SIG-M5 (cell line): ENCODE measurements at regions not wholly inside any gene's neighbourhood (a gene's known extent, or its start where the extent isn't known, plus 50 kb on each side); places are given as distances from the start of the nearest gene placed in this dataset.

Experiments
- DNase-seq: peaks from one replicate; lab custom pipeline; 2025; lab: John Stamatoyannopoulos, UW

GRCh38 chr1:25080294-25081209 is 150.5 kb upstream of the RUNX3 start:
- DNase-seq: no peak

- no peak for DNase-seq
Observed at GRCh38 chr1:25079048-25079447, 149.0 kb upstream of the RUNX3 start.

DNA sequence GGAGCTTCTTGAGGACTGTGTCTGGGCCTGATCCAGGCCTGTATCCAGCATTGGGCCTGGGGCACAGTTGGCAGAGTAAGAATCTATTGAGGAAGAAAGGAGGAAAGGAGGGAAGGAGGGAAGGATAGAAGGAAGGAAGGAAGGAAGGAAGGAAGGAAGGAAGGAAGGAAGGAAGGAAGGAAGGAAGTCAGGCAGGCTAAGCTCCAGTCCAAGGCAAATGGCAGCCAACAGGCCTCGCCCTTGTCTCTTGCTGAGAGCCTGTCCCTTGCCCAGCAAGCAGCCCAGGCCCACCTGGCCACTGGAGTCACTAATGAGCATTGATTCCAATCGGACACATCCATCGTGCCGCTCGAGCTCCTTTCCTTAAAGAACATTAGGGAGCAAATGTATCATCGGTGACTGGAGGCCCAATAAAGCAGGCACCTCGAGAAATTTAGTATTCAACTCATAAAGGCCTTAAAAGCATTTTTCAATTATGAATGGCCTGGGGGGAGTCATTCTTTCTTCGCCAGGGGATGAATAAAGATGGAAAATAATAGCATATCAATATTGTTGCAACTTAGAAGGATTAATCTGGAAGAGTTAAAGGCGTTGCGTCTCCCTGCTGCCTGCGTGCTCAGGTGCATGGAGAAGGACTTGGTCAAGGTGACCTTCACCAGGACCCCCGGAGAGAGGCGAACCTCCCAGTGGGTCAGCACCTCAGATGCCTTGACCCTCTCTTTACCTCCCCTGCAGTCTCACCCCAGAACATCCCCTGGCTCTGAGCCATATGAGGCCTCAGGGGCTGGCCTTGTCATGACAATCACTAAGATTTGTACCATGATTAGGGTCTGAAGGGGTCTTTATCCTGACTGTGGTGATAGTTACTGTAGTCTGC is 144.5 kb upstream of the RUNX3 start:
- no peak for DNase-seq

DNA sequence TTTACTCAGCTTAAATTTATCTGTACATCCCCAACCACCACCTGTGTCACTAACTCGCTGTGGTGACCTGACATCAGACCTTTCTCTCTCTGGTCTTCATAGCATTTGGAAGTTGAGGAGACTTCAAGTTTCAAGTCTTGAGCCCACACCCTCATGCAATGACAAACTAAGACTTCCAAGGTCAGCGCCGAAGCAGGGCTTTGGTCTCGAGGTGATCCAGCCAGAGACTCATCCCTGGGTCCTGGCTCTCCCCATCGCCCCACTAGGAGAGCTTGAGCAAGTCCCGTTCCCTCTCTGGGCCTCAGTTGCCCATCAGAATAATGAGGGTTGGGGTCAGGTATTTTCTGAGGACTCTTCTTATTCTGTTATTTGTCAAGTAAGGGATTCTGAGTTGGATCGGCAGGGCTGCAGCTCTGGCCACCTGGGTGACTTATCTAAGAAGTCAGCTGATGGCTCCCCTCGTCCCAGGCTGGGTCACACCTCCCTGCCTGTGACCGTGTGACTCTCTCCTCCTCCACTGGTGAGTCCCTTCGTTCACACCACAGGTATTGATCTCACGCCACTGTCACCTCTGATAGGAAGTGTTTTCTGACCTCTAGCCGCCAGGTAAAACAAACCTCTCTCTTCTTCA is 143.7 kb upstream of the RUNX3 start:
- no peak for DNase-seq

GRCh38 chr1:25072461-25072860 is 142.4 kb upstream of the RUNX3 start:
- DNase-seq: no peak

- no peak for DNase-seq
Observed at GRCh38 chr1:25068829-25069228, 138.8 kb upstream of the RUNX3 start.

DNA sequence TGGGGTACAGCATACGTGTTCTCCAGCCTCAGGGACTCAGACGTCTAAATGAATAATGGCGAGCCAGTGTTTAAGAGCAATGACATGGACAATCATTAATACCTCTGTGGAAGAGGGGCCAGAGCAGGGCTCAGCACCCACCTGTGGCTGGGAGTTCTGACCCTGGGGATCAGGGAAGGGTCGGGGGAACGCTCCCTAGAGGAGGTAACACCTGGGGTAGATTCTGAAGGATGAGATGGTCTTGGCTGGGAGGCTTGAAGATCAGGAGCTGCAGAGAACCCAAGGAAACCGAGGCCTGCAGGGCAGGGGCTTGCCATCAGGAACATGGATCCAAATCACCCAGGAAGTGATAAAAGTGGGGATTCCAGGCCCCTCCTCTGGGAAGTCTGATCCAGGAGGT is 138.2 kb upstream of the RUNX3 start:
- no peak for DNase-seq

GRCh38 chr1:25067518-25068251 is 137.6 kb upstream of the RUNX3 start:
- DNase-seq: no peak

GRCh38 chr1:25066731-25067517 is 136.8 kb upstream of the RUNX3 start:
- DNase-seq: no peak

DNA sequence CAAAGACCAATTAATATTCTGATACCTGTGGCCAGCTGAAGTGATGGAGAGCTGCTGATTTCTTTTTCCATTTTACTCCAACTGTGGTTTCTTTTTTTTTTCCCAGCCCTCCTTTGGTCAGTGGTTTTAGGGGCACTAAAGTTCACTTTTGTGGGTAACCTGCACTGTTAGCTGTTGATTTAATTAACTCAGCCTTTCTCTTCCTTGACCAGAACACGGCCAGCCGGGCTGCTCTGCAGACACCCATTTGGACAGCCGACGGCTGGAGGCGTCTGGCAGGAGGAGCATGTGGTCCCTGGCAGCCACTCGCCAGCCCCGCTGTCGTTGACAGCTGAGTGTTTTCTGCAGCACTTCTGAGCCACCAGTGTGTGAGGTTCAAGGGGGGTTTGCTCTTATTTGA is 136.2 kb upstream of the RUNX3 start:
- no peak for DNase-seq

GRCh38 chr1:25065795-25066238 is 135.7 kb upstream of the RUNX3 start:
- no peak for DNase-seq

DNA sequence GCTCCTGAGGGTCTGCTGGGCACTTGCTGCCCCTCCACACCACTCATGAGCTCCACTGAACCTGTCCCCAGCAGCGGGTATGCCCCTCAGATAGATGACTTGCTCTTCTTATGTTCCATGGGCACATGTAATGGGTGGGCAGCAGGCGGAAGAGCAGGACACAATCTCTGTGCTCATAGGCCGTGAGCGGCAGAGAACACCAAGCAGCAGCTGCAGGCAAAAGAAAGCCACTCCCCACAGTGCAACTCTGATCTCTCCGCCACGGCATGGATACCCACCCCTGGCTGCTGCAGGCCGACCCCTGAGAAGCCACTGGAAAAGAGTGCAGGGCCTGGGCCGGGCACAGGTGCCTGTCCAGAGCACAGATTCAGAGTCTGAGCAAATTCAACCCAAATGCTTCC is 135.2 kb upstream of the RUNX3 start:
- no peak for DNase-seq

DNA sequence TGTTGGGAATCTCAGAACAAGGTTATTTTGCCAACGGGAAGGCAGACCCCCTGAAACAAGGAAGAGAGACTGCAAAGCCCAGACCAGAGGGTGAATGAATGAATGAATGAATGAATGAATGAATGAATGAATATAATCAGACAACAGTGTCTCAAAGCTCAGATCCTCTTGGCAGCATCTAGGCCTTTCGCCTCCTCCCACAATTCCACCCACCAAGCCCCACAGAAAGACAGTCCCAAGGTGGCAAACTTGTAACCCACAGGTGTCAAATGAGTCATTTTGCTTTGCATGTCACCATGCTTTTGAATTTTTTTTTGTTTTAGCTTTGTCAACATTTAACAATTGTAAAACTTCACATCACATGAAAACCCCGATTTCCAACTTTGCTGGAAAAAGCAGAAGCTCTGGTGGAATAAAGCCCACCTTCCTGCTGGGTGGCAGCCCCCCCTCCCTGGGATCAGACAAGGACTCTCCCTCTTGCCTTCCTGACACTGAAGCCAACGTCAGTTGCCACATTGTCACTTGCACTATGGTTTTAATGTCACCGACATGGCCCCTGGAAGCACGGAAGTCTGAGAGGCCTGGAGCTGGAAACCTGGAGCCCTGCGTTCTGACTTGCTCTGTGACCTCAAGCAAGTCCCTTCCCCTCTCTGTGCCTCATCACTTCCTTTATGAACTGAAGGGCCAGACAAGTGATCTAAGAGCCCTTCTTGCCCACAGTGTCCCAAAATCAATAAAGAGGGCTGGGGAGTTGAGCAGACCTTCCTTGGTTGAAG is 134.6 kb upstream of the RUNX3 start:
- no peak for DNase-seq

- DNase-seq: no peak
Observed at GRCh38 chr1:25063591-25064416, 133.7 kb upstream of the RUNX3 start.

- DNase-seq: no peak
Observed at GRCh38 chr1:25062621-25063255, 132.7 kb upstream of the RUNX3 start.

DNA sequence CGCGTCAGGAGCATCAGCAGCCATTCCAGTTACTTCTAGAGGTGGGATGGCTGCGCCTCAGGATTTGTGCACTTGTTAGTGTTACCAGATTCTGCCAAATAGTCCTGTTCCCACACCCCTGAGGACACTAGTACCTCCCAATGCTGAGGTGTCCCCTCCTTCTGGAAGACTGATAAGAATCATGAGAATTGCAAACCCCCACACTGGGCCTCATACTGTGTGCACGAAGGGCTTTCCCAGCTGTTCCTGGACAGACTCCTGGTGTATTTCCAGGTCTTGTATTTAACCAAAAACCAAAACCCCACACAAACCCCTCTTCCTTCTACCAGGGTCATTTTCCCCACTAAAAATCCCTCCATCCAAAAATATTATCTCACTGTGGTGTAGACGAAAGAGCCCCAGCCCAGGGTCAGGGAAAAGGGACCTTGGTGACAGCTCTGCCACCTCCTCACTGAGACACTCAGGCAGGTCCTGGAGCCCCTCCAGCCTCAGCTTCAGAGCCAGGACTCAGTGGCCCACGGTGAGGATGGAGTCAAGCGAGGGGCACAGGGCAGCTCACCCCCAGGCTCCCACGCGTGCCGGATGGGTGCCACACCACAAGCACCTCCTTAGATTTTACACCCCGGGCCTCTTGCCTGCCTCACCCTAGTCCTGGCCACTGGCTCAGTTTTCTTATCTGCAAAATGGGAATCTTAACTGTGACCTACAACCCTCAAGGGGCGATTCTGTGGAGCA is 131.4 kb upstream of the RUNX3 start:
- no peak for DNase-seq

DNA sequence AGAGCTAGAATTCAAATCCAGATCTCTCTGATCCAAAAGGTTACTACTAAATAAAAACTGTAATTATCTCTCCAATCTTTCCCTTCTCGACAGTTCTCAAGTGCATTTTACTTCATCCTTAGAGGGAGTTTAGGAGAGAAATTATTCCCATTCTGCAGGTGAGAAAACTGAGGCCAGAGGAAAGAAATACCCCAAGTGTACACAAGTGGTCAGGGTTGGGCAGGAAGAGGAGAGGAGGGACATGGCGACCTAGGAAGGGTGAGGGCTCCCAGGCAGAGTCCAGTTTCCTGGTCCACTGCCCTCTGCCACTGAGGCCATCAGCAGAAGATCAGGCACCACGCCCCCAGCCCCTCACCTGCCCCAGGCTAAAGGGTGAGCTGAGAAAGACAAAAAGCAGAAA is 127.1 kb upstream of the RUNX3 start:
- DNase-seq: no peak

GRCh38 chr1:25056536-25056935 is 126.5 kb upstream of the RUNX3 start:
- no peak for DNase-seq
